ENCODE measurements at regions not wholly inside any gene's neighbourhood (a gene's known extent, or its start where the extent isn't known, plus 50 kb on each side); places are given as distances from the start of the nearest gene placed in this dataset.

DNA sequence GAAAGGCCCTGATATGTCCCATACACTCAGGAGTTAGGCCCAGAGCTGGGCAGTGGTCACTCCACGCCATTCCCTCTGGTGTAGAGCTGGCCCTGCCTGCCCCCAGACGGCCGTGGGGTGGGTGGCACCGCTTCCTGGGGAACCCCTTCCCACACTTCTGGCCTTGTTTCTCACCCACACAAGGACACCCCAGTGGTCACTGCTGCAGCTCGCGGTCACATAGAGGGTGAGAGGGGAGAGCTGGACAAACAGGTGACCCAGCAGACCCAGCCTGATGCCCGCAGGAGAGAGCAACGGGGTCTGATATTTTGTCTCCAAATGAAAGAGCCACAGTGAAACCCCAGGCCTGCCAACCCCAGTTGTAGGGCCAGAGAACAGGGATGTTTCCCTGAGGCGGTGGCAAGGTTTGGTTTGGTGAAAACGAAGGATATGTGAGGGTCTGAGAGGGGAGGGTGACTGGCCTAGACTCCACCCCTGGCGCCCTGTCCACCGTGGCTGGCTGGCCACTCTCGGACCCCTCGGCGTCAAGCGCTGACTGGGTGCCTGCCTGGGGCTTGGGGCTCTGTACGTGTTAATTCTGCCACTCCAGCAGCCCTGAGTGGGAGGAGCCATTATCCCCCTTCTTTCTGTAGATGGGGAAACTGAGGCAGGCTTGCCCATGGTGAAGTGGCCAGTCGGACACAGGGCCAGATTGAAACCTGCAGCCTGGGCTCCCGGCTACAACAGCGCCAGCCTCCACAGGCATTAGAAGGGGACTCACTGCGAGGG lies 71.0 kb upstream of the PPARA start:
- Histone ChIP-seq H3K36me3 (ENCODE audit: insufficient read depth, low read length) (peaks cover 93% of the 10 kb centered on the region), H3K4me1 (ENCODE audit: control insufficient read depth, insufficient read depth, low read length) (peaks cover 18% of the 10 kb centered on the region), H3K9ac (ENCODE audit: low read depth, low read length) (peak overlapping the region; percentile 99), H3K4me3 (ENCODE audit: low read length) (peak overlapping the region; percentile 98), H3K9me3 (replicated peaks; ENCODE audit: low read length) (no peaks in the 10 kb centered on the region), H3K27me3 (ENCODE audit: control insufficient read depth, insufficient read depth, low read length) (no peaks in the 10 kb centered on the region), H3K4me2 (ENCODE audit: low read length) (peak overlapping the region; percentile 99)

DNA sequence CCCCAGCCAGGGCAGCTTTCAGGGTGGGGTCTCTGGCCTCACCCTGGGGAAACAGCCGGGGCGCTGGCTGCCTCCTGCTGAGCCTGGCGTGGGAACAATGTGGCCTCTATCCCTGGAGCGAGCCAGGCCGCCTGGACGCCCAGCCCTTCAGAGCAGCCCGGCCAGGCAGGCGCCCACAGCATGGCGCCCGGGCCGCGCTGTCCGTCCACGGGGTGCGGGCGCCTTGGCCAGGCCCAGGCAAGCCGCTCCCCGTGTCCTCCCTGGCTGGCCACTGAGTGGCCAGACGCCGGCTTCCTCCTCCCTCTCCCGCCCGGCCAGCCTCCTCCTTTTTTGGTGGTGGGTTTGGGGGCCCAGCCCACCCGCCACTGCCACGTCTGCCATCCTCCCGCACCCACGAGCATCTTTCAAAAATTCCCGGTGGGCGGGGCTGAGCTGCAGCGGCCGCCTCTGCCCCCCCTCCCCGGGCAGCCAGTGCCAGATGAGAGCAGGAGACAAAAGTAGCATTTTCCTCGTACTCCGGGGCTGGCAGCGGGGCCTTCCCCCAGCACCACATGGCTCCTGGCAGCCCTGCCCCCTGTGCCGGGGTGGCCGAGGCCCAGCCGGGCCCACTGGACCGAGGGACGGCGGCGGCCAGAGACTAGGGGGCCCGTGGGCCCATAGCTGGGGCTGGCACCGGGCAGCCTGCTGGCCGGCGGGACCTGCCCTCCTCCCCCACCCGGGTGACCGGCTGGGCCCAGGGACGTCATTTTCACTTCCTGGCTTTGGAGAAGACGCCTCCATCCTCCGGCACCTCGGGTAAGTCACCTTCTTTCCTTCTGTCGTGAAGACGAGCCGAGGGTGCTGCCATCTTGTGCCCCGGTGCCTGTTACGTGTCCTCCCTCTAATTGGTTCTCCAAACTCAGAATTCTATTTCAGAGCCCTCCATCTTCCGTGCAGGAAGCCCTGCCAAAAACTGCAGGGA lies 70.2 kb upstream of the PPARA start:
- peaks cover 93% of the 10 kb centered on the region for H3K36me3 ChIP-seq (ENCODE audit: insufficient read depth, low read length)
- peaks cover 26% of the 10 kb centered on the region for H3K4me1 ChIP-seq (ENCODE audit: control insufficient read depth, insufficient read depth, low read length)
- peak overlapping the region; percentile 99 for H3K4me2 ChIP-seq (ENCODE audit: low read length)
- peak overlapping the region; percentile 98 for H3K4me3 ChIP-seq (ENCODE audit: low read length)
- H3K9me3 ChIP-seq (replicated peaks; ENCODE audit: low read length) = no peaks in the 10 kb centered on the region
- no peaks in the 10 kb centered on the region for H3K27me3 ChIP-seq (ENCODE audit: control insufficient read depth, insufficient read depth, low read length)
- H3K9ac ChIP-seq (ENCODE audit: low read depth, low read length) = peak overlapping the region; percentile 99

DNA sequence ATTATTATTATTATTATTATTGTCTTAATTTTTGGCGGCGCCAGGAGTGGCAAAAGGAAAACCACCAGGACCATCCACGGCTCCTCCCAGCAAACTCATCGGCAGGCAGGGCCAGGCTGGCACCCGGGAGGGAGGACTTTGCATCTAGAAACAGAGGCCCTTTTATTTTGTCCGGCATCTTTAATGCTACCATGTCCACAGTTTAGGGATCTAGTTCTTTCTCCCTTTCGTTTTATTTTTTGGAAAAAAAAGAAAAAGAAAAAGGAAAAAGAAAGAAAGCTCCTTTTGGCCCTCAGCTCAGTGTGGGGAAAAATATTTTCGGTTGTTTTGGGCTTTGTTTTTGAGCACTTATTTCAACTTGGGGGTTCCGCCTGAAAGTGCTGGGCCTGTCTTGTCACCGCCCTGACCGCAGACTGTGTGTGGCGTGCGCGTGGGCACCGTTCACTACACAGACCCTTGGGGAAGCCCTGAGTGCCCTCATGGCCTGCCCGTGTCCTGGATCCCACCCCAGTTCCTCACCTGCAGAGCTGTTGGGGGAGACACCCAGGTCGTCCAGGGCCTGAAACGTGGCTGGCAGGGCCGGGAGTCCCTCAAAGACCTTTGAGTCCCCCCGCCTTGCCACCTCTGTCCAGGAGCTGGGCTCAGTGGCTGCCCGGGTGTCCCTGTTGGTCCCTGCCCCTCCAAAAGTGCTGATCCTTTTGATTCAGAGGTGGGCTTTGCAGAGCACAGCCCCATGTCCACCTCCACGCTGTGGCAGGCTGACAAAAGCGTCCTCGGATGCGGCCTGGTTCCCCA lies 69.1 kb upstream of the PPARA start:
- H3K9me3 ChIP-seq (replicated peaks; ENCODE audit: low read length) = no peaks in the 10 kb centered on the region
- peak overlapping the region; percentile 98 for H3K4me3 ChIP-seq (ENCODE audit: low read length)
- no peaks in the 10 kb centered on the region for H3K27me3 ChIP-seq (ENCODE audit: control insufficient read depth, insufficient read depth, low read length)
- peaks cover 92% of the 10 kb centered on the region for H3K36me3 ChIP-seq (ENCODE audit: insufficient read depth, low read length)
- peaks cover 37% of the 10 kb centered on the region for H3K4me1 ChIP-seq (ENCODE audit: control insufficient read depth, insufficient read depth, low read length)
- H3K4me2 ChIP-seq (ENCODE audit: low read length) = peak overlapping the region; percentile 99
- H3K9ac ChIP-seq (ENCODE audit: low read depth, low read length) = peak overlapping the region; percentile 99

DNA sequence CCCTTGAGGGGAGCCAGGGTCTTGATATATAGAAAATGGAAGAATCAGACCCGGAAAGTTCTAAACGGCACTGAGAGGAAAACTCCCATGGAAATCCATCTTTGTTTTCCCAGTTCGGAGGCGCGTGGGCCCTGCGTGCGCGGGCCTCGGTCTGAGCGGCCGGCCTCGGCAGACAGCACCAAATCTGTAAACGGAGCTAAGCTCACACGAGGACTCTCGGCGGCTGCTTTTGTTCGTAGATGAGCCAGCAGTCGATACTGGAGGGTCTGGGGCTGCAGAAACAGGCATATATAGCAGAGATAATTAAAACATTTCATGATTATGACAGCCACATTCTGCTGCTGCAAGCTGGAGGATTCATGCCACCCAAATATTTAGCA lies 68.5 kb upstream of the PPARA start:
- Histone ChIP-seq H3K27me3 (ENCODE audit: control insufficient read depth, insufficient read depth, low read length) (no peaks in the 10 kb centered on the region), H3K4me2 (ENCODE audit: low read length) (peak overlapping the region; percentile 99), H3K4me1 (ENCODE audit: control insufficient read depth, insufficient read depth, low read length) (peaks cover 42% of the 10 kb centered on the region), H3K9me3 (replicated peaks; ENCODE audit: low read length) (no peaks in the 10 kb centered on the region), H3K36me3 (ENCODE audit: insufficient read depth, low read length) (peaks cover 92% of the 10 kb centered on the region), H3K4me3 (ENCODE audit: low read length) (peak overlapping the region; percentile 98), H3K9ac (ENCODE audit: low read depth, low read length) (peak overlapping the region; percentile 99)

DNA sequence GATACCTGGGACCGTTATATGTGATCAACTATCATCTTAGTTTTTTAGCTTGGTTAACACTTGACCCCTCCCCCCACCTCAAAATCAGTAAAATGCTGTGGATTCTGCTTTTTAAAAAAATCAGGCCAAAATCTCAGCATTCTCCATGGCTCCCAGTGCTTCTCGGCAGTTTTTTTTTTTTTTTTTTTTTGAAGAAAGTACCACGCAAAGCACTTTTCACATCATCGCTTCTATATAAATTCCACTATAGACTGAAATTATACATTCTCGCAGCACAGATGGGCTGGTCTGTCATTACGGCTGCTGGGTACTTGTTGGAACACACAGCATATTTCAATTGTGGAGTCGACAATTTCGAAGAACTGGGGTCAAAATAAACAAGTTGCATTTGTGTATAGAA lies 67.7 kb upstream of the PPARA start:
- Histone ChIP-seq H3K9ac (ENCODE audit: low read depth, low read length) (peak overlapping the region; percentile 99), H3K4me3 (ENCODE audit: low read length) (peak overlapping the region; percentile 98), H3K4me1 (ENCODE audit: control insufficient read depth, insufficient read depth, low read length) (peaks cover 51% of the 10 kb centered on the region)

DNA sequence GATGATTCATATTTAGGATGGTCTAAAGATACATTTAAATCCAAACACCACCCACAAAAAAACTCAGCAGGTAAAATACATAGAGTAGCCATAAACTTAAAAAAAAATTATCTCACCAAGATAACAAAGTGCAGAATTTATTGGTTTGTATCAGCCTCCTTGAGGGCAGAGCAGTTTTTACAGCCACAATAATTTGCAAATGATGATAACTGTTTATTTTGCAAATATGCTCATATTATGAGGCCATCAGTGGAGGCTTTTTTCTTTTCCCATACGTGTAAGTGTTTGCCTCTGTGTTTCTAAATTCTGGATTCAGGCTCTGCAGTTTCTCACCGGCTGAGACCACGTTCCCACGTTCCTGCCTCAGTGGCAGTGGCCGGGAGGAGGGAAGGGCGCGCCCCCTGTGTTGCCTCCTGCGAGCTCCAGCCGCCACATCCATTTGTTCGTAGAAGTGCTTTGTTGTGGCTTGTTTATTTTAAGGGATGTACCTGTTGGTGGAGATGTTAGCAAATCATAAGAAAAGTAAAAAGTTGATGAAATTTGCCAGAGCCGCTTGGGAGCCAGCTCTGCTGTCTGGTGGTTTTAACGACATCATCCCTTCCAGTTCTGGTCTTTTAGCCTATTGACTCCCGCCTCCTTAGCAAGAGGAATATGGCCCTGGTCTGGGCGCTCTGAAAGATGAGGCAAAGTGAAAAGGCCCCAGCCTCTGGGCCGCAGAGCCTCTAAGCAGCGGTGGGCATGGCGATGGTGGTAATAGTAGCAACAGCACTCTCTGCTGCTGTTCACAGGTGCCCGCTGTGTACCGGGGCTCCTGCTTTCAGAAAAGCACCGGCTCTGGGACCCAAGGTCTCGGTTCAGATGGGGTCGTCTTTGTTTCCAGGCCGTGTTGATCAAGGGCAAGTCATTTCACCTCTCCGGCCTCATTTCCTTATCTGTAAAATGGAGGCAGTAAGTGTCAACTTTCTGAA lies 66.7 kb upstream of the PPARA start:
- H3K4me1 ChIP-seq (ENCODE audit: control insufficient read depth, insufficient read depth, low read length) = peaks cover 54% of the 10 kb centered on the region
- no peaks in the 10 kb centered on the region for H3K27me3 ChIP-seq (ENCODE audit: control insufficient read depth, insufficient read depth, low read length)
- no peaks in the 10 kb centered on the region for H3K9me3 ChIP-seq (replicated peaks; ENCODE audit: low read length)
- H3K9ac ChIP-seq (ENCODE audit: low read depth, low read length) = peak overlapping the region; percentile 99
- H3K36me3 ChIP-seq (ENCODE audit: insufficient read depth, low read length) = peaks cover 93% of the 10 kb centered on the region
- peak overlapping the region; percentile 98 for H3K4me3 ChIP-seq (ENCODE audit: low read length)
- peak overlapping the region; percentile 99 for H3K4me2 ChIP-seq (ENCODE audit: low read length)

More for the DNA sequence above, 67.7 kb upstream of the PPARA start:
- Histone ChIP-seq H3K36me3 (ENCODE audit: insufficient read depth, low read length) (peaks cover 92% of the 10 kb centered on the region), H3K9me3 (replicated peaks; ENCODE audit: low read length) (no peaks in the 10 kb centered on the region), H3K4me2 (ENCODE audit: low read length) (peak overlapping the region; percentile 99), H3K27me3 (ENCODE audit: control insufficient read depth, insufficient read depth, low read length) (no peaks in the 10 kb centered on the region)

DNA sequence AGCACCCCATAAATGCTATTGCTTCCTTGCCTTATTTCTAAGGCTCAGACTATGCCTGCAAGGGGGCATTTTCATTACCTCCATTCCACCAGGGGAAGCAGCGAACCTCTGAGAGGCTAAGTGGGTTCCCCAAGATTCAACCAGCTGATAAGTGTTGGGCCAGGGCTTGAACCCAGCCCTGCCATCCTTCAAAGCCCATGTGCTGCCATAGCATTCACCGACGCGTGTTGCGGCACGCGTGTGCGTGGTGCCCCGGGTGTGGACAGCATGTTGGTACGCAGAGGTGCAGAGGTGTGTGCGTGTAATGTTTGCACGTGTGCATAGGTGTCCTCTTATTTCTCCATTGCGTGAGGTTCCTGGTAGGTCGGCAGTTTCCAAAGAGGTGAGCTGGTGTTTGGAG lies 66.0 kb upstream of the PPARA start:
- Histone ChIP-seq H3K4me2 (ENCODE audit: low read length) (peak overlapping the region; percentile 99), H3K9ac (ENCODE audit: low read depth, low read length) (peak overlapping the region; percentile 99), H3K4me1 (ENCODE audit: control insufficient read depth, insufficient read depth, low read length) (peaks cover 55% of the 10 kb centered on the region), H3K9me3 (replicated peaks; ENCODE audit: low read length) (no peaks in the 10 kb centered on the region), H3K27me3 (ENCODE audit: control insufficient read depth, insufficient read depth, low read length) (no peaks in the 10 kb centered on the region), H3K4me3 (ENCODE audit: low read length) (peak overlapping the region; percentile 98), H3K36me3 (ENCODE audit: insufficient read depth, low read length) (peaks cover 93% of the 10 kb centered on the region)

DNA sequence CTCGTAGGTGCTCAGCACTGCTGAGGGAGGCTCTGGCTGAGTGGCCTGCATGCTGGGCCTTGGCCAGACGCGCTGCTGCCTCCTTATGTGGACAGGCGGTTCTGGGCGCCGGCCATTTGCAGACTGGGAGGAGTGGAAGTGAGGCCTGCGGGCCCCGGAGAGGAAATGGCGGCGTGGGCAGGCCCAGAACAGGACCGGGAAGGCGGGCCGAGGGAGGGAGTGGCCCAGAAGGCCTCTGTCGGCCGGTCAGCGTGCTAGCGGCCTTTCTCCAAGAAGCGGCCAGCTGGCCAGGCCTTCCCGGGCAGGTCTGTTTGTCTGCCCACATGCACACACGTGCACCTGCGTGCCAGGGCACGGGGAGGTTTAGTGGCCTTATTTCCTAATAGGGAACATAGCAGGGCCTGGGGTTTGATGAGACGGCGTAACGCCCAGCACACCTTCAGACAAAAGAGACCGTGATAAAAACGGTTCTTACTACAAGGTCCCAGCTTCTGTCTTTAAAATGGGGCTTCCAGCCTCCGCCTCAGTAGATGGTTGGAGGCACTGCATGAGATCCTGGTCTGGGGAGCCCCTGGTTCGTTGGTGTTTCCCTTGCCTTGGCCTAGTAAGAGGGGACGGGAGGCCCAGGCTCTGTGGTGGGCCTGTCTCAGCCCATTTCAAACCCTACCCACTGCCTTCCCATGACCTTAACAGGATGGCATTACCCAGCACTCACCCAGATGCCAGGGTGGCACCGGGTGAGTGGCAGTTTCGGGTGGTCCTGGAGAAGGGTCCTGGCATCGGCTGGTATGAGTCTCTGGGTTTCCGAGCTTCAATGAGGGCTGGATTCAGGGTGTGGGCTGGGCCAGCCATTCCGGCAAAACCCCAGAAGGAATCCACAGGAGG lies 65.1 kb upstream of the PPARA start:
- Histone ChIP-seq H3K36me3 (ENCODE audit: insufficient read depth, low read length) (peaks cover 97% of the 10 kb centered on the region), H3K27me3 (ENCODE audit: control insufficient read depth, insufficient read depth, low read length) (no peaks in the 10 kb centered on the region), H3K4me2 (ENCODE audit: low read length) (peak overlapping the region; percentile 99), H3K4me1 (ENCODE audit: control insufficient read depth, insufficient read depth, low read length) (peaks cover 59% of the 10 kb centered on the region), H3K4me3 (ENCODE audit: low read length) (peak overlapping the region; percentile 98), H3K9me3 (replicated peaks; ENCODE audit: low read length) (no peaks in the 10 kb centered on the region), H3K9ac (ENCODE audit: low read depth, low read length) (peak overlapping the region; percentile 99)

DNA sequence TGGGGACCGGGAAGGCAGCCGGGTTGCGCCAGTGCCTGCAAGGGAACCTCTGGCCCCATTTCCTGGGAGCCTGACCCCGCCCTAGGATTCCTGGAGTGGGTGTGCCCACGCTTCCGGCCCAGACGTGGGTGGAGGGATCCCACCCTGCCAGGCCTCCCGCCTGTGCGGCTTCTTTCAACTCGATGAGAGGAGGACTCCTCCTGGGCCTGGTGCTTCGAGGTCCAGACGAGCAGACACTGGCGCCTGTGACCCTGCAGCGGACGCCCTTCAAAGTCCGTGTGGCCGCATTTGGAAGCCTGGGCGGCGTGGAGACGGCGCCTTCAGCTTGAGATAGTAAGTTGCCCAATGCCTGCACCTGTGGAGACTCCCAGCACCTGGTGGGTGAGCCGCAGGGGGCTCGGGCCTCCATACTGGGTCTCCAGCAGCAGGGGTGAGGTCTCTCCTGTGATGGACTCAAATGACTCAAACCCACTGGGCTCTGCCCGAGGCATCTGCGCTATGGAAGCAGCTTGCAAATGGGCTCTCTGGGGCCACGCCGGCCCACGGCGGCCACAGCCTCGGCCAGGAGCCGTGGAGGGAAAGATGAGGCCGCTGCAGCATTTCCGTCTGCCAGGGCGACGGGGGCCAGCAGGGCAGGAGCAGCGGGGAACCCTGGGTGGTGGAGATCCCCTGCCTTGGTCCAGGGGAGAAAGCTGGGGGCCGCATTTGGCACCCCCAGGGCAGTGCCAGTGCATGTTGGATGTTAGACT lies 64.3 kb upstream of the PPARA start:
- Histone ChIP-seq H3K9me3 (replicated peaks; ENCODE audit: low read length) (no peaks in the 10 kb centered on the region), H3K27me3 (ENCODE audit: control insufficient read depth, insufficient read depth, low read length) (no peaks in the 10 kb centered on the region), H3K9ac (ENCODE audit: low read depth, low read length) (peak overlapping the region; percentile 99), H3K4me3 (ENCODE audit: low read length) (peak overlapping the region; percentile 98), H3K4me1 (ENCODE audit: control insufficient read depth, insufficient read depth, low read length) (peaks cover 67% of the 10 kb centered on the region), H3K4me2 (ENCODE audit: low read length) (peak overlapping the region; percentile 99), H3K36me3 (ENCODE audit: insufficient read depth, low read length) (peaks cover 98% of the 10 kb centered on the region)

All from skeletal muscle satellite cell (primary cell).